Heart left ventricle (tissue), 16 donors: ENCODE measurements at regions not wholly inside any gene's neighbourhood (a gene's known extent, or its start where the extent isn't known, plus 50 kb on each side); places are given as distances from the start of the nearest gene placed in this dataset.

Experiments used
- ATAC-seq, 4 donors: fragments of 200-7000 bp; cut with Tn5 transposase; one replicate each; pipeline ENCODE4 v1.9.1; 2020 to 2022; ENCODE audit warnings: moderate library complexity in 4 of 4, mild to moderate bottlenecking in 3 of 4, moderate number of reproducible peaks in 1 of 4
- DNase-seq, 5 donors: peaks; one replicate each; pipeline ENCODE4 v3.0.0-alpha.2; 2020
- H3K27ac ChIP-seq, 12 donors: fragments of 200-600 bp; sonication (generic) in 4 of 12; one replicate each; pipeline versions ENCODE4 v1.5.0 to v1.8.0; 2016 to 2022; ENCODE audit warnings: mild to moderate bottlenecking in 2 of 12
- H3K27me3 ChIP-seq, 9 donors: fragments of 200-600 bp; sonication (generic) in 2 of 9; one replicate each; pipeline versions ENCODE4 v1.5.1 to v1.8.0; 2016 to 2022; ENCODE audit warnings: mild to moderate bottlenecking in 3 of 9
- H3K36me3 ChIP-seq, 9 donors: fragments of 200-600 bp; sonication (generic) in 2 of 9; one replicate each; pipeline versions ENCODE4 v1.5.0 to v1.8.0; 2018 to 2022; ENCODE audit warnings: mild to moderate bottlenecking in 2 of 9
- H3K4me1 ChIP-seq, 12 donors: fragments of 200-600 bp; sonication (generic) in 4 of 12; one replicate each; pipeline versions ENCODE4 v1.5.0 to v1.8.0; 2016 to 2022; ENCODE audit warnings: mild to moderate bottlenecking in 3 of 12
- H3K4me3 ChIP-seq, 12 donors: fragments of 200-600 bp; sonication (generic) in 4 of 12; one replicate each; pipeline versions ENCODE4 v1.5.0 to v1.8.0; 2017 to 2022; ENCODE audit warnings: mild to moderate bottlenecking in 9 of 12, moderate library complexity in 4 of 12
- H3K9me3 ChIP-seq, 12 donors: fragments of 200-600 bp; sonication (generic) in 4 of 12; one replicate each; pipeline versions ENCODE4 v1.5.0 to v1.8.0; 2016 to 2022; ENCODE audit warnings: mild to moderate bottlenecking in 1 of 12
- CTCF ChIP-seq, 12 donors: fragments of 200-600 bp; sonication (generic) in 4 of 12; IDR thresholded peaks; one replicate each; pipeline versions ENCODE4 v1.5.0 to v1.8.0; 2018 to 2022; ENCODE audit warnings: antibody characterized with exemption in 12 of 12, mild to moderate bottlenecking in 5 of 12
- POLR2A ChIP-seq, 2 donors: fragments of 450-650 bp; IDR thresholded peaks; one replicate each; pipeline ENCODE4 v1.6.1; 2017; ENCODE audit warnings: antibody characterized with exemption in 2 of 2, mild to moderate bottlenecking in 2 of 2, moderate library complexity in 2 of 2
- WGBS, 4 donors: extraction: QIAGEN DNeasy Blood & Tissue Kit in 2 of 4; methylation state at CpG; one replicate each; pipeline versions ENCODE4 v1.1.5 to v1.1.7; 2013 to 2018; 5-methylcytosine and 5-hydroxymethylcytosine counted together
- intact Hi-C, 10 donors: fragments of 100-400 bp; cut with DNase I; formaldehyde crosslinking; loops; one replicate each; pipeline versions ENCODE4 v1.11.1 to v1.14.2; 2022
- donor health status: ischemic (EF 13 %, LVEDD 7.1; RV severe dilation, severe dysfunction).
- donor health status: healthy with polysubstance abuse.
- donor health status: DM: no; HTN: yes; CAD: no.
- donor health status: DM: no; HTN: no; CAD: no.
- donor health status: ischemic (EF 25% LVEDD 6.9; RV normal size, moderate dysfunction).
- donor health status: ischemic (EF 25% LVEDD 5.7; RV mildly dilated, moderate dysfunction).
- donor health status: healthy.
- donor health status: DM: yes; HTN: yes; CAD: no.
- donor health status: ischemic (EF 35%, LVEDD 5.7; RV mildly dilated, moderate dysfunction).
- donor health status: nonischemic (EF 11% LVEDD 7.7; RV severe dilation, severe dysfunction).
- donor health status: DM: yes; HTN: yes; CAD: no.
- donor health status: PGD.
- donor health status: ischemic (EF 29% LVEDD 5.4; RV normal size, mild dysfunction).
- donor health status: nonischemic (EF 23%, LVEDD 6.1; RV moderate dilation, normal function).

- H3K4me1 ChIP-seq = no peaks in the 10 kb centered on the region
- intact Hi-C loops = no loop called here
- H3K27ac ChIP-seq = no peak overlapping the region
- H3K36me3 ChIP-seq = no peaks in the 10 kb centered on the region
- ATAC-seq (no peak), DNase-seq (no peak)
- 68 to 84% (median 72%) methylated on average over 3 of the region's 3 CpGs for WGBS, 4 donors
- no peaks in the 10 kb centered on the region for H3K27me3 ChIP-seq
- no peak for TF ChIP-seq CTCF (IDR thresholded peaks at IDR 0.05)
- TF ChIP-seq POLR2A (IDR thresholded peaks at IDR 0.05) = no peak
- no peaks in the 10 kb centered on the region for H3K9me3 ChIP-seq
- H3K4me3 ChIP-seq = no peak overlapping the region
Measured at GRCh38 chr4:79613269-79613935, 205.4 kb upstream of the GK2 start.

GRCh38 chr4:79611026-79611425, 203.0 kb upstream of the GK2 start:
- DNase-seq = no peak
- WGBS, 4 donors = 81 to 88% (median 85%) methylated on average over 5 of the region's 5 CpGs

GRCh38 chr4:79609817-79610216, 201.8 kb upstream of the GK2 start:
- no peaks in the 10 kb centered on the region for H3K36me3 ChIP-seq
- 45 to 62% (median 54%) methylated on average over 2 of the region's 2 CpGs for WGBS, 4 donors
- DNase-seq = no peak
- H3K4me3 ChIP-seq = no peak overlapping the region
- no peaks in the 10 kb centered on the region for H3K4me1 ChIP-seq
- H3K27ac ChIP-seq = no peak overlapping the region
- H3K27me3 ChIP-seq = no peaks in the 10 kb centered on the region
- no peak for ATAC-seq
- H3K9me3 ChIP-seq = peaks cover 0 to 4% (median 0%) of the 10 kb centered on the region in 12 donors
- TF ChIP-seq POLR2A (IDR thresholded peaks at IDR 0.05) (no peak), CTCF (IDR thresholded peaks at IDR 0.05) (no peak)
- intact Hi-C loops = no loop called here

More at GRCh38 chr4:79611026-79611425, 203.0 kb upstream of the GK2 start:
- no peak overlapping the region for H3K4me3 ChIP-seq
- TF ChIP-seq CTCF (IDR thresholded peaks at IDR 0.05) (no peak), POLR2A (IDR thresholded peaks at IDR 0.05) (no peak)
- H3K27ac ChIP-seq = no peak overlapping the region
- no peak for ATAC-seq
- no peaks in the 10 kb centered on the region for H3K36me3 ChIP-seq
- H3K9me3 ChIP-seq = peaks cover 0 to 4% (median 0%) of the 10 kb centered on the region in 12 donors
- intact Hi-C loops = no loop called here
- no peaks in the 10 kb centered on the region for H3K4me1 ChIP-seq
- no peaks in the 10 kb centered on the region for H3K27me3 ChIP-seq

- TF ChIP-seq CTCF (IDR thresholded peaks at IDR 0.05) (no peak), POLR2A (IDR thresholded peaks at IDR 0.05) (no peak)
- intact Hi-C loops = no loop called here
- ATAC-seq = no peak
Measured at GRCh38 chr4:79607979-79608378, 200.0 kb upstream of the GK2 start.

More at GRCh38 chr4:79607979-79608378, 200.0 kb upstream of the GK2 start:
- no peaks in the 10 kb centered on the region for H3K36me3 ChIP-seq
- DNase-seq = no peak
- WGBS, 4 donors = 84 to 87% (median 86%) methylated on average over 1 of the region's 1 CpG
- peaks cover 0 to 4% (median 0%) of the 10 kb centered on the region in 12 donors for H3K9me3 ChIP-seq
- H3K4me1 ChIP-seq = peaks cover 0 to 8% (median 0%) of the 10 kb centered on the region in 12 donors
- H3K27ac ChIP-seq = no peak overlapping the region
- H3K27me3 ChIP-seq = no peaks in the 10 kb centered on the region
- no peak overlapping the region for H3K4me3 ChIP-seq
